Breast epithelium (tissue), 3 donors: ENCODE measurements at regions not wholly inside any gene's neighbourhood (a gene's known extent, or its start where the extent isn't known, plus 50 kb on each side); places are given as distances from the start of the nearest gene placed in this dataset.

Source experiments
- CTCF ChIP-seq, 3 donors: fragments of 450-650 bp; IDR thresholded peaks; one replicate each; pipeline ENCODE4 v1.5.1; 2016 to 2017; ENCODE audit warnings: antibody characterized with exemption in 3 of 3, mild to moderate bottlenecking in 3 of 3, moderate library complexity in 3 of 3
- POLR2A ChIP-seq: fragments of 450-650 bp; IDR thresholded peaks from one replicate; pipeline ENCODE4 v1.6.1; 2016; ENCODE audit warnings: antibody characterized with exemption, mild to moderate bottlenecking, moderate library complexity
- POLR2AphosphoS5 ChIP-seq, 3 donors: sonication (generic); formaldehyde crosslinking; IDR thresholded peaks; one replicate each; pipeline ENCODE4 v1.6.1; 2017; ENCODE audit warnings: antibody characterized with exemption in 3 of 3

- no peak for TF ChIP-seq CTCF (IDR thresholded peaks at IDR 0.05)
- TF ChIP-seq POLR2A, result no peak
- TF ChIP-seq POLR2AphosphoS5 (IDR thresholded peaks at IDR 0.05), result no peak
These were observed 135.0 kb downstream of the MBL2 start for GRCh38 chr10:52637592-52637991.
